Body of pancreas (tissue), 4 donors: ENCODE measurements at regions not wholly inside any gene's neighbourhood (a gene's known extent, or its start where the extent isn't known, plus 50 kb on each side); places are given as distances from the start of the nearest gene placed in this dataset.

Source experiments
- ATAC-seq: fragments of 150-250 bp; one replicate; pipeline ENCODE4 v1.9.1; 2016
- DNase-seq, 4 donors: peaks; one replicate each; pipeline ENCODE4 v3.0.0-alpha.2; 2019
- H3K27ac ChIP-seq, 4 donors: fragments of 200-600 bp; sonication (generic); 1 replicate in 3 of 4; 2 replicates in 1 of 4; pipeline versions ENCODE4 v1.5.1 to v1.6.1; 2016 to 2019; ENCODE audit warnings: mild to moderate bottlenecking in 1 of 4, mixed read lengths in 1 of 4, moderate library complexity in 1 of 4
- H3K27me3 ChIP-seq, 2 donors: fragments of 200-600 bp; sonication (generic); one replicate each; pipeline ENCODE4 v1.6.0; 2016; ENCODE audit warnings: mild to moderate bottlenecking in 1 of 2
- H3K36me3 ChIP-seq, 2 donors: fragments of 200-600 bp; sonication (generic); replicated peaks in 1 of 2; 2 replicates each; pipeline ENCODE4 v1.5.1; 2016; ENCODE audit warnings: low read depth in 2 of 2; ENCODE audit not compliant: insufficient read depth in 1 of 2
- H3K4me1 ChIP-seq: fragments of 200-600 bp; sonication (generic); one replicate; pipeline ENCODE4 v1.6.0; 2016
- H3K4me3 ChIP-seq, 2 donors: fragments of 200-600 bp; sonication (generic); 1 replicate in 1 of 2; 2 replicates in 1 of 2; pipeline ENCODE4 v1.5.1; 2016 to 2019
- H3K9me3 ChIP-seq, 3 donors: fragments of 200-600 bp; sonication (generic); 1 replicate in 2 of 3; 2 replicates in 1 of 3; pipeline ENCODE4 v1.5.1; 2016
- POLR2A ChIP-seq, 3 donors: fragments of 450-650 bp; IDR thresholded peaks; one replicate each; pipeline ENCODE4 v1.6.1; 2016; ENCODE audit warnings: antibody characterized with exemption in 3 of 3, mild to moderate bottlenecking in 2 of 3
- WGBS, 2 donors: methylation state at CpG; one replicate each; pipeline ENCODE4 v1.1.5; 2017; 5-methylcytosine and 5-hydroxymethylcytosine counted together
- intact Hi-C: fragments of 100-400 bp; cut with DNase I; formaldehyde crosslinking; loops from one replicate; pipeline ENCODE4 v1.15.1; 2023
- TF ChIP-seq, protein P1 (sequence below), 7 experiments: fragments of 450-650 bp in 4 of 7; fragments of 200-600 bp in 3 of 7; sonication (generic) in 3 of 7; IDR thresholded peaks; one replicate each; pipeline ENCODE4 v1.5.1; 2016 to 2019; ENCODE audit warnings: antibody characterized with exemption in 7 of 7

DNA sequence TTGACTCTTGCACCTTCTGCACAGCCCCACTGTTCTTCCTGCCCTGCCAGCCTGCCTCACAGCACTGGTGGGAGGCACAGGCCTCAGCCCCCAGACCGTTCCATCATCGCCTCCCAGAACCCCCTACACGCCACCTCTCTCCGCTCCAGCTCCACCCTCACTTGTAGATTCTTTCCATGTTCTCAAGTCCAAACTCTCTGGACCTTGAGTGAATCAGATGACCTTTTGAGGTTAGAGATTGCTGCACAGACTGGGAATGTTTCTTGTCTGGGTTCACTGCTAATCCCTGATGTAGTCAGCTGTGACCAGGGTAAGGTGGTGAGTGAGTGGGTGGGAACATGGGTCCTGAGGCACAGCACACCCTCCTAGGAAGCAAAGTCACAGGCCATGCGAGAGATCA lies 272.4 kb downstream of the IRF8 start:
- Histone ChIP-seq H3K4me1 (no peaks in the 10 kb centered on the region), H3K36me3 (no peaks in the 10 kb centered on the region), H3K27ac (no peak overlapping the region), H3K27me3 (no peaks in the 10 kb centered on the region), H3K9me3 (peaks cover 0 to under 1% (median 0%) of the 10 kb centered on the region in 3 donors), H3K4me3 (no peak overlapping the region)
- DNase-seq (peak in 1 of 4 donors; percentile 13), ATAC-seq (no peak)
- no peak for TF ChIP-seq POLR2A (IDR thresholded peaks at IDR 0.05)
- TF ChIP-seq, protein P1, sequence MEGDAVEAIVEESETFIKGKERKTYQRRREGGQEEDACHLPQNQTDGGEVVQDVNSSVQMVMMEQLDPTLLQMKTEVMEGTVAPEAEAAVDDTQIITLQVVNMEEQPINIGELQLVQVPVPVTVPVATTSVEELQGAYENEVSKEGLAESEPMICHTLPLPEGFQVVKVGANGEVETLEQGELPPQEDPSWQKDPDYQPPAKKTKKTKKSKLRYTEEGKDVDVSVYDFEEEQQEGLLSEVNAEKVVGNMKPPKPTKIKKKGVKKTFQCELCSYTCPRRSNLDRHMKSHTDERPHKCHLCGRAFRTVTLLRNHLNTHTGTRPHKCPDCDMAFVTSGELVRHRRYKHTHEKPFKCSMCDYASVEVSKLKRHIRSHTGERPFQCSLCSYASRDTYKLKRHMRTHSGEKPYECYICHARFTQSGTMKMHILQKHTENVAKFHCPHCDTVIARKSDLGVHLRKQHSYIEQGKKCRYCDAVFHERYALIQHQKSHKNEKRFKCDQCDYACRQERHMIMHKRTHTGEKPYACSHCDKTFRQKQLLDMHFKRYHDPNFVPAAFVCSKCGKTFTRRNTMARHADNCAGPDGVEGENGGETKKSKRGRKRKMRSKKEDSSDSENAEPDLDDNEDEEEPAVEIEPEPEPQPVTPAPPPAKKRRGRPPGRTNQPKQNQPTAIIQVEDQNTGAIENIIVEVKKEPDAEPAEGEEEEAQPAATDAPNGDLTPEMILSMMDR (IDR thresholded peaks at IDR 0.05), result no peak
- WGBS, 2 donors, result 88 to 94% methylated on average over 5 of the region's 5 CpGs
- intact Hi-C loops, result no loop called here

DNA sequence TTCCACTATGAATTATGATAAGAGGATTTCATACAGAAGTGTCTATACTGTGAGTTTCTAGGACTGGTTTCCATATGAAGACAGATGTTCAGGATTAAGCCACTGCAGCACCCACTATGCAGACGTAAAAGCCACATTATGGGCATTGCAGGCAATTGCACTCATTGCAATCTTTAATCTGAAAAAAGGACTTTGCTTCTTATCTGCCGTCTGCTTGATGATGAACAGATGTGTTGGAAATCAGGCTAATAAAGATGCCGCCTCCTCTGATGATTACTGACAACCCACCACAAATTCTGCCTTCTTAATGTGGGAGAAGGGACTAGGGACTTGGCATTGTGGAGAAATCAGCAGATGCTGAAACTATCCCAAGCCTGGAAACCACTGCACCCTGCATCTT lies 276.9 kb downstream of the IRF8 start:
- no peaks in the 10 kb centered on the region for H3K4me1 ChIP-seq
- DNase-seq, result no peak
- intact Hi-C loops, result no loop called here
- H3K27ac ChIP-seq, result no peak overlapping the region
- H3K4me3 ChIP-seq, result no peak overlapping the region
- H3K9me3 ChIP-seq, result no peaks in the 10 kb centered on the region
- TF ChIP-seq, protein P1 (IDR thresholded peaks at IDR 0.05), result no peak
- no peak for TF ChIP-seq POLR2A (IDR thresholded peaks at IDR 0.05)
- ATAC-seq, result no peak
- no peaks in the 10 kb centered on the region for H3K36me3 ChIP-seq
- H3K27me3 ChIP-seq, result no peaks in the 10 kb centered on the region
- WGBS, 2 donors, result 79 to 80% methylated on average over 3 of the region's 3 CpGs

DNA sequence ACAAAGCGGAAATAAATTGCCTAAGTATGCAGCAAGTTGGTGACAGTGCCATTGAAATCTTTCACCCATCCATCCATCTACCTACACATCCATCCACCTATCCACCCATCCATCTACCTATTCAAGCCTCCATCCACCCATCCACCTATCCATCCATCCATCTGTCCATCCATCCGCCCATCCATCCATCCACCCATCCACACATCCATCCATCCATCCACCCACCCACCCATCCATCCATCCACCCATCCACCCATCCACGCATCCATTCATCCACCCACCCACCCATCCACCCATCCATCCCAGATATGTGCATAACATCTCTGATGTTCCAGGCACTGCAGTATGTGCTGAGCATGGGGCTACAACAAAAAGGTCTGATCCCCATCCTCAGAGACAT lies 277.5 kb downstream of the IRF8 start:
- no peaks in the 10 kb centered on the region for H3K4me1 ChIP-seq
- H3K9me3 ChIP-seq, result no peaks in the 10 kb centered on the region
- no peaks in the 10 kb centered on the region for H3K36me3 ChIP-seq
- intact Hi-C loops, result no loop called here
- no peak overlapping the region for H3K4me3 ChIP-seq
- no peaks in the 10 kb centered on the region for H3K27me3 ChIP-seq
- DNase-seq (no peak), ATAC-seq (no peak)
- 84 to 86% methylated on average over 3 of the region's 3 CpGs for WGBS, 2 donors
- no peak for TF ChIP-seq POLR2A (IDR thresholded peaks at IDR 0.05)
- TF ChIP-seq, protein P1 (IDR thresholded peaks at IDR 0.05), result no peak
- H3K27ac ChIP-seq, result no peak overlapping the region

DNA sequence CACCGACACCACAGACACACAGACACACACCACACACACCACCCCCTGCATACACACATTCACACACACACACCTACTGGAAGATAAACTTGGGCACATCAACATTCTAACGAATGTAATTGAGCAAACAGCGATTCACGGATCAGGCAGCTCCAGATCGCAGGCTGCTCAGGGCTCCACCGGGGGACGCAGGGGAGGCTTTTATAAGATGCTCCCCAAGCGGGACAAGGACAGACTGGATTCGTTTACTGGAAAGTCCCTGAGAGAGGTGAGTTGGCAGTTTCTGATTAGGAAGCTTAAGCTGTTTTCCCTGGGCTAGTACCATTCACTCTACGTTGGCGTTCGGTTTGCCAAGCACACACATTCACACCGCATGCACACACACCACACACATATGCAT lies 281.3 kb downstream of the IRF8 start:
- no peak overlapping the region for H3K27ac ChIP-seq
- no peaks in the 10 kb centered on the region for H3K4me1 ChIP-seq
- no peak overlapping the region for H3K4me3 ChIP-seq
- H3K9me3 ChIP-seq, result no peaks in the 10 kb centered on the region
- DNase-seq (no peak), ATAC-seq (no peak)
- intact Hi-C loops, result no loop called here
- TF ChIP-seq POLR2A (IDR thresholded peaks at IDR 0.05), result no peak
- H3K36me3 ChIP-seq, result no peaks in the 10 kb centered on the region
- no peaks in the 10 kb centered on the region for H3K27me3 ChIP-seq
- WGBS, 2 donors, result 64 to 70% methylated on average over 11 to 13 of the region's 13 CpGs

DNA sequence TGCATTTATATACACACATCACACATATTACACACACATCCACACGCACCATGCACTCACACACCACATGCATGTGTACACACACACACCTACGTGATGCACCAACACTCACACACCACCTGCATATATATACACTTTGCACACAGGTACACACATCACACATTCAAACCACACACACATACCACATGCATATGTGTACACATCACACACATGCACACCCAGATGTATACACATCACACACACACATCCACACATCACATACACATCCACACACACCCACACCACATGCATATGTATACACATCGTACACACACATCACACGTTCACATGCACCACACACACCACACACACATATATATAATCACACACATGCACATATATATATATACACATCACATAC lies 281.8 kb downstream of the IRF8 start:
- no peak overlapping the region for H3K4me3 ChIP-seq
- intact Hi-C loops, result no loop called here
- no peaks in the 10 kb centered on the region for H3K27me3 ChIP-seq
- H3K36me3 ChIP-seq, result no peaks in the 10 kb centered on the region
- WGBS, 2 donors, result 75 to 87% methylated on average over 4 of the region's 4 CpGs
- H3K27ac ChIP-seq, result no peak overlapping the region
- DNase-seq (no peak), ATAC-seq (no peak)
- H3K4me1 ChIP-seq, result no peaks in the 10 kb centered on the region
- TF ChIP-seq POLR2A (IDR thresholded peaks at IDR 0.05), result no peak
- TF ChIP-seq, protein P1 (IDR thresholded peaks at IDR 0.05), result no peak
- no peaks in the 10 kb centered on the region for H3K9me3 ChIP-seq
